ENCODE measurements at regions not wholly inside any gene's neighbourhood (a gene's known extent, or its start where the extent isn't known, plus 50 kb on each side); places are given as distances from the start of the nearest gene placed in this dataset.

- Histone ChIP-seq H3K4me3 (ENCODE audit: low read depth in 1 of 3, low read length in 3 of 3) (no peak overlapping the region), H3K36me3 (ENCODE audit: control insufficient read depth in 4 of 4, insufficient read depth in 3 of 4, low read depth in 1 of 4, low read length in 3 of 4) (no peaks in the 10 kb centered on the region), H3K27ac (ENCODE audit: low read depth in 1 of 2, low read length in 2 of 2) (no peak overlapping the region), H3K9me3 (ENCODE audit: control insufficient read depth in 4 of 4, low read length in 3 of 4) (no peaks in the 10 kb centered on the region), H3K4me1 (ENCODE audit: control insufficient read depth in 4 of 4, insufficient read depth in 4 of 4, low read length in 3 of 4) (peaks cover 0 to 24% (median 18%) of the 10 kb centered on the region in 4 donors), H3K9ac (ENCODE audit: low read depth in 1 of 2, low read length in 2 of 2) (no peak overlapping the region), H3K27me3 (ENCODE audit: control insufficient read depth in 4 of 4, insufficient read depth in 4 of 4, low read length in 3 of 4) (no peaks in the 10 kb centered on the region)
- no peak for TF ChIP-seq GABPA (IDR thresholded peaks at IDR 0.05 in 1 of 2, conservative IDR thresholded peaks at IDR 0.05 in 1 of 2)
- no peak for TF ChIP-seq TAF1 (conservative IDR thresholded peaks at IDR 0.05)
- TF ChIP-seq YY1 (IDR thresholded peaks at IDR 0.05): no peak
- no peak for TF ChIP-seq FOXA2 (IDR thresholded peaks at IDR 0.05)
- no peak for TF ChIP-seq EGR1 (IDR thresholded peaks at IDR 0.05; ENCODE audit: low read depth in 2 of 2)
- TF ChIP-seq, protein P1, sequence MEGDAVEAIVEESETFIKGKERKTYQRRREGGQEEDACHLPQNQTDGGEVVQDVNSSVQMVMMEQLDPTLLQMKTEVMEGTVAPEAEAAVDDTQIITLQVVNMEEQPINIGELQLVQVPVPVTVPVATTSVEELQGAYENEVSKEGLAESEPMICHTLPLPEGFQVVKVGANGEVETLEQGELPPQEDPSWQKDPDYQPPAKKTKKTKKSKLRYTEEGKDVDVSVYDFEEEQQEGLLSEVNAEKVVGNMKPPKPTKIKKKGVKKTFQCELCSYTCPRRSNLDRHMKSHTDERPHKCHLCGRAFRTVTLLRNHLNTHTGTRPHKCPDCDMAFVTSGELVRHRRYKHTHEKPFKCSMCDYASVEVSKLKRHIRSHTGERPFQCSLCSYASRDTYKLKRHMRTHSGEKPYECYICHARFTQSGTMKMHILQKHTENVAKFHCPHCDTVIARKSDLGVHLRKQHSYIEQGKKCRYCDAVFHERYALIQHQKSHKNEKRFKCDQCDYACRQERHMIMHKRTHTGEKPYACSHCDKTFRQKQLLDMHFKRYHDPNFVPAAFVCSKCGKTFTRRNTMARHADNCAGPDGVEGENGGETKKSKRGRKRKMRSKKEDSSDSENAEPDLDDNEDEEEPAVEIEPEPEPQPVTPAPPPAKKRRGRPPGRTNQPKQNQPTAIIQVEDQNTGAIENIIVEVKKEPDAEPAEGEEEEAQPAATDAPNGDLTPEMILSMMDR (IDR thresholded peaks at IDR 0.05; ENCODE audit: low read depth, low read length, missing input control): no peak
- TF ChIP-seq SP1 (IDR thresholded peaks at IDR 0.05): no peak
- peak in 1 of 2 donors; percentile 5 for TF ChIP-seq HNF4A (conservative IDR thresholded peaks at IDR 0.05)
- 48% methylated on average over 13 of the region's 13 CpGs for WGBS
- DNase-seq (ENCODE audit: low spot score): no peak
These were observed 67.8 kb upstream of the POU3F1 start for GRCh38 chr1:38114241-38115026.

- no peak for DNase-seq (ENCODE audit: low spot score)
- Histone ChIP-seq H3K36me3 (ENCODE audit: control insufficient read depth in 4 of 4, insufficient read depth in 3 of 4, low read depth in 1 of 4, low read length in 3 of 4) (no peaks in the 10 kb centered on the region), H3K4me1 (ENCODE audit: control insufficient read depth in 4 of 4, insufficient read depth in 4 of 4, low read length in 3 of 4) (peaks cover 0 to 22% (median 18%) of the 10 kb centered on the region in 4 donors), H3K27me3 (ENCODE audit: control insufficient read depth in 4 of 4, insufficient read depth in 4 of 4, low read length in 3 of 4) (no peaks in the 10 kb centered on the region), H3K9me3 (ENCODE audit: control insufficient read depth in 4 of 4, low read length in 3 of 4) (no peaks in the 10 kb centered on the region), H3K27ac (ENCODE audit: low read depth in 1 of 2, low read length in 2 of 2) (no peak overlapping the region), H3K4me3 (ENCODE audit: low read depth in 1 of 3, low read length in 3 of 3) (no peak overlapping the region), H3K9ac (ENCODE audit: low read depth in 1 of 2, low read length in 2 of 2) (no peak overlapping the region)
- TF ChIP-seq HNF4G (IDR thresholded peaks at IDR 0.05) (no peak), NR2F2 (IDR thresholded peaks at IDR 0.05) (no peak), RXRA (IDR thresholded peaks at IDR 0.05) (no peak), FOXA2 (IDR thresholded peaks at IDR 0.05) (no peak), REST (IDR thresholded peaks at IDR 0.05) (no peak), TAF1 (conservative IDR thresholded peaks at IDR 0.05) (no peak), YY1 (IDR thresholded peaks at IDR 0.05) (no peak), GABPA (IDR thresholded peaks at IDR 0.05 in 1 of 2, conservative IDR thresholded peaks at IDR 0.05 in 1 of 2) (no peak), SP1 (IDR thresholded peaks at IDR 0.05) (no peak), HNF4A (conservative IDR thresholded peaks at IDR 0.05) (no peak), RAD21 (IDR thresholded peaks at IDR 0.05) (no peak), FOXA1 (IDR thresholded peaks at IDR 0.05) (no peak)
- TF ChIP-seq, protein P2, sequence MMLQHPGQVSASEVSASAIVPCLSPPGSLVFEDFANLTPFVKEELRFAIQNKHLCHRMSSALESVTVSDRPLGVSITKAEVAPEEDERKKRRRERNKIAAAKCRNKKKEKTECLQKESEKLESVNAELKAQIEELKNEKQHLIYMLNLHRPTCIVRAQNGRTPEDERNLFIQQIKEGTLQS (IDR thresholded peaks at IDR 0.05): no peak
- TF ChIP-seq, protein P3, sequence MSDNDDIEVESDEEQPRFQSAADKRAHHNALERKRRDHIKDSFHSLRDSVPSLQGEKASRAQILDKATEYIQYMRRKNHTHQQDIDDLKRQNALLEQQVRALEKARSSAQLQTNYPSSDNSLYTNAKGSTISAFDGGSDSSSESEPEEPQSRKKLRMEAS (IDR thresholded peaks at IDR 0.05): no peak
- TF ChIP-seq, protein P1 (IDR thresholded peaks at IDR 0.05; ENCODE audit: low read depth, low read length, missing input control): no peak
- TF ChIP-seq, protein P4, sequence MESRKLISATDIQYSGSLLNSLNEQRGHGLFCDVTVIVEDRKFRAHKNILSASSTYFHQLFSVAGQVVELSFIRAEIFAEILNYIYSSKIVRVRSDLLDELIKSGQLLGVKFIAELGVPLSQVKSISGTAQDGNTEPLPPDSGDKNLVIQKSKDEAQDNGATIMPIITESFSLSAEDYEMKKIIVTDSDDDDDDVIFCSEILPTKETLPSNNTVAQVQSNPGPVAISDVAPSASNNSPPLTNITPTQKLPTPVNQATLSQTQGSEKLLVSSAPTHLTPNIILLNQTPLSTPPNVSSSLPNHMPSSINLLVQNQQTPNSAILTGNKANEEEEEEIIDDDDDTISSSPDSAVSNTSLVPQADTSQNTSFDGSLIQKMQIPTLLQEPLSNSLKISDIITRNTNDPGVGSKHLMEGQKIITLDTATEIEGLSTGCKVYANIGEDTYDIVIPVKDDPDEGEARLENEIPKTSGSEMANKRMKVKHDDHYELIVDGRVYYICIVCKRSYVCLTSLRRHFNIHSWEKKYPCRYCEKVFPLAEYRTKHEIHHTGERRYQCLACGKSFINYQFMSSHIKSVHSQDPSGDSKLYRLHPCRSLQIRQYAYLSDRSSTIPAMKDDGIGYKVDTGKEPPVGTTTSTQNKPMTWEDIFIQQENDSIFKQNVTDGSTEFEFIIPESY (IDR thresholded peaks at IDR 0.05): no peak
- WGBS: 96% methylated on average over 14 of the region's 14 CpGs
These were observed 66.6 kb upstream of the POU3F1 start for GRCh38 chr1:38113159-38113666.

Measured in liver (tissue), 8 donors.